IPS-NIHi7 (cell line): ENCODE measurements at regions not wholly inside any gene's neighbourhood (a gene's known extent, or its start where the extent isn't known, plus 50 kb on each side); places are given as distances from the start of the nearest gene placed in this dataset.

Source experiments
- DNase-seq: peaks from one replicate; pipeline ENCODE4 v3.0.0; 2012; ENCODE audit warnings: mixed read lengths; ENCODE audit errors: extremely low spot score

- no peak for DNase-seq
These were observed 1711.2 kb downstream of the TP53TG3F start for GRCh38 chr16:35170610-35171009.

- no peak for DNase-seq
These were observed 1711.7 kb downstream of the TP53TG3F start for GRCh38 chr16:35171106-35171505.

GRCh38 chr16:35173295-35173694 lies 1713.9 kb downstream of the TP53TG3F start:
- DNase-seq: no peak

GRCh38 chr16:35174016-35174415 lies 1714.6 kb downstream of the TP53TG3F start:
- no peak for DNase-seq

GRCh38 chr16:35176449-35176848 lies 1717.0 kb downstream of the TP53TG3F start:
- DNase-seq: no peak

GRCh38 chr16:35177851-35178250 lies 1718.4 kb downstream of the TP53TG3F start:
- no peak for DNase-seq

- DNase-seq: no peak
These were observed 1721.6 kb downstream of the TP53TG3F start for GRCh38 chr16:35180970-35181369.

- no peak for DNase-seq
These were observed 1722.1 kb downstream of the TP53TG3F start for GRCh38 chr16:35181422-35182030.

- no peak for DNase-seq
These were observed 1722.7 kb downstream of the TP53TG3F start for GRCh38 chr16:35182043-35182677.

- DNase-seq: no peak
These were observed 1723.6 kb downstream of the TP53TG3F start for GRCh38 chr16:35182943-35183550.

GRCh38 chr16:35184356-35184870 lies 1725.0 kb downstream of the TP53TG3F start:
- no peak for DNase-seq

- DNase-seq: no peak
These were observed 1726.1 kb downstream of the TP53TG3F start for GRCh38 chr16:35185366-35186044.

- DNase-seq: no peak
These were observed 1726.8 kb downstream of the TP53TG3F start for GRCh38 chr16:35186045-35186759.

GRCh38 chr16:35187665-35188225 lies 1728.3 kb downstream of the TP53TG3F start:
- no peak for DNase-seq

GRCh38 chr16:35188288-35189155 lies 1729.1 kb downstream of the TP53TG3F start:
- DNase-seq: no peak

GRCh38 chr16:35192993-35193392 lies 1733.6 kb downstream of the TP53TG3F start:
- no peak for DNase-seq

- no peak for DNase-seq
These were observed 1734.5 kb downstream of the TP53TG3F start for GRCh38 chr16:35193956-35194355.

- no peak for DNase-seq
These were observed 1735.3 kb downstream of the TP53TG3F start for GRCh38 chr16:35194681-35195080.

- DNase-seq: no peak
These were observed 1735.9 kb downstream of the TP53TG3F start for GRCh38 chr16:35195173-35195863.

GRCh38 chr16:35195864-35196216 lies 1736.4 kb downstream of the TP53TG3F start:
- no peak for DNase-seq
